Cardiac septum (tissue), 1 donor: ENCODE measurements at regions not wholly inside any gene's neighbourhood (a gene's known extent, or its start where the extent isn't known, plus 50 kb on each side); places are given as distances from the start of the nearest gene placed in this dataset.
A peak's percentile ranks its signal among the peaks of the same experiment; 100 is the strongest.
"Not testable (repeated sequence)": the region's sequence is repeated elsewhere in the genome, so short reads cannot be mapped to it uniquely, and the experiment has no call there.

ENCODE experiments used
- DNase-seq: peaks from one replicate; pipeline ENCODE4 v3.0.0-alpha.2; 2020; ENCODE audit warnings: low spot score
- intact Hi-C: fragments of 100-400 bp; cut with DNase I; formaldehyde crosslinking; loops from one replicate; pipeline ENCODE4 v1.14.0; 2022
- donor health status: DM: no; HTN: no; CAD: no.

DNA sequence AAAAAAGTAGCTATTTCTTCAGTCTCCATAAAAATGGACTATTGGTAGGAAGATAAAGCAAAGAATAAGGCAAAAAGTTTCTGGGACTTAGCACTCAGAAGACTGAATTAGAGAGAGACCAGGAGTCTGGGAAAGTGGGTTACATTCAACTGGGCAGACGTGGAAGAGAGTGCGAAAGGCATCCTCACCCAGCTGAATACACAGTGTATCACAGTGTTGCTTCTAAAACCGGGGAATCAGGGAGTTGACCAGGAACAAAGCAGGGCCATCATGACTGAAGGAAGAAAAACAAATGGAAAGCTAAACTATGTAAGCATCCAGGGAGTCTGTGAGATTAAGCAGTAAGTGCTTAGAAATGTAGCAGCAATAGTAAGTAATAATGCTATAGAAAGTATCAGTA is 452.9 kb upstream of the MAN1A1 start:
- intact Hi-C loops: no loop called here

DNA sequence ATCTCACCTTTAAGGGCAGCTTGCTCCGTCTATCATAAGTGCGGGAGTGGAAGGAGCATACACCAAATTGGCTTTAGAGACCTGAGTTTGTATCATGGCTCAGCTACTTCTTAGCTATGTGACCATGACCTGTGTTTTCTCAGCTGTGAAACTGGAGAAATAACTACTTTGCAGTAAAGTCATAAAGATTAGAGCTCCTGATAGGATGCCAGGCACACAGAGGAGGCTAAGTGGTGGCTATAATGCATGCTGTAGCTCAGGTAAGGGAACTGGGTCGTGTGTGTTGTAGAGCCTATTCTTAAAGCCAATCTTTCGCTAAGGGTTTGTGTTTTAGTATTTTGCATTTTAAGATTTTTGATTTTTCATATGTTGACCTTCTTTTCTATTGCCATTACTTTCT is 451.5 kb upstream of the MAN1A1 start:
- DNase-seq: no peak
- intact Hi-C loops: no loop called here

More for the DNA sequence above, 452.9 kb upstream of the MAN1A1 start:
- no peak for DNase-seq

- intact Hi-C loops: no loop called here
- DNase-seq: no peak
Observed at GRCh38 chr6:119800526-119800925, 451.0 kb upstream of the MAN1A1 start.

- intact Hi-C loops: no loop called here
- no peak for DNase-seq
Observed at GRCh38 chr6:119799596-119800509, 450.3 kb upstream of the MAN1A1 start.

GRCh38 chr6:119791736-119792135 is 442.2 kb upstream of the MAN1A1 start:
- no peak for DNase-seq
- intact Hi-C loops: no loop called here

DNA sequence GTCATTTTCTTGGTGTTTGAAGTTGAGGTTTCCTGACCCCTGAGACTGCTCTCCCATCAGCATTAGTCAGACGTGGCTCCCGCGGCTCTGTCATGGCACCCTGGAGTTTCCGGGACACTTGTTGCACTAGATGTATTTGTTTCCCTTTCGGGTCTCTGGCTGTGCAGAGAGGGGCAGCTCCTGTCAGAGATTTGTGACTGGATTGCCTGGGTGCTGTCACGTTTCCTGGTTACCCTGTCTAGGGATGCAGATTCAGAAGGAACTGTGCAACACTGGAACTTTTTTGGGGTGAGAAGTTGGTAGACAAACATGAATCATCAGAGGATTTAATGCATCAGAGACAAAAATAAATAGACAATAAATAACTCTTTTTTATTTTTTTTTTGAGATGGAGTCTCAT is 431.8 kb upstream of the MAN1A1 start:
- DNase-seq: no peak
- intact Hi-C loops: no loop called here

DNA sequence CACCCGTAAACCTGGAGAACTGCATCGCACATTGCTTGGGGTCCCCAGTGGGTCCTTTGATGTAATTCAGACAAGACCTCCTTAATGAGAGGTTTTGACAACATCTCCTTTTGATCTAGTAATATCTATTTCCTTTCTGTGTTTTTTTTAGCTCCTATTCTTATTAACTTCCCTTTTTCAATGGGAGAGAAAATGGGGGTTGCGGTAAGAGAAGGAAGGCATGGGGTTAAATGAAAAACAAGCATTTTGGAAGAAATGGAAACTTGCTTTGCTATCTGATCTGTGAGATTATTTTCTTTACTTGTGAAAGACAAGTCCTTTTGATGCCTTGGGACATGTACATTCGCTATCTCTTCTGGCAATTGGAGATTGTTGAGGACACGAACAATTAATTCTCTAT is 418.6 kb upstream of the MAN1A1 start:
- DNase-seq: no peak
- intact Hi-C loops: no loop called here

DNA sequence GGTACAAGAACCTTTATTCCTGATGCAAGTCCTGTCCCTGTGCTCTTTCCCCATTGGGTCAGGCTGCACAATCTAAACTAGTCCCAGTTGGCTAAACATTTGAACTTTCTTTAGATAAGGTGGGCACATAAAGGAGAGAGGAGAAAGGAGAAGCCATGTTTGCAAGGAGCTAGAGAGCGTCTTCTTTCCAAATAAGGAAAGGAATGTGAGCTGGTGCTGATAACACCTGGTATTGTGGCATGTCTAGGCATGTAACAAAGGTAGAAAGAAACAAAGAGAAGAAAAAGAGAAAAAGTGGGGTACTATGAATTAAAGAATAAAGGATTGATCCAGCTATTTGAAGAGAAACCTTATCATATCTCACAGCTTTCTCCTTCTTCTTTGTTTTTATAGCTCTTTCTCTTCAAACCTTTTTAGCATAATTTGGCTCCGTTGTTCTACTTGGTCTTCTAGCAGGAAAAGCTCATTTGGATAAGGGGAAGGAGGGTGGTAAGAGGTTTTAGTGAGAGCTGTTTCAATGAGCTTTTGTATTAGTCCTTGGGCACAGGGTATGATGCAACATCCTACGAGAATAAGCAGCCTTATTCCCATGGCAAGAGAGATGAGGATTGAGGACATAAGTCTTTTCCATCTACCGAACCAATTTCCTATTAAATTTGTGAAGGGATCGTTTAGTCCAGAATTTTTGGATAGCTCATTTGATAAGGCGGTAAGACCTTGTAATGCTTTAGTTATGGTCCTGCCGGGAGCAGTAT is 415.5 kb upstream of the MAN1A1 start:
- no peak for DNase-seq
- intact Hi-C loops: no loop called here

- no peak for DNase-seq
- intact Hi-C loops: no loop called here
Observed at GRCh38 chr6:119760046-119760445, 410.5 kb upstream of the MAN1A1 start.

- no peak for DNase-seq
Observed at GRCh38 chr6:119758385-119758784, 408.8 kb upstream of the MAN1A1 start.

DNA sequence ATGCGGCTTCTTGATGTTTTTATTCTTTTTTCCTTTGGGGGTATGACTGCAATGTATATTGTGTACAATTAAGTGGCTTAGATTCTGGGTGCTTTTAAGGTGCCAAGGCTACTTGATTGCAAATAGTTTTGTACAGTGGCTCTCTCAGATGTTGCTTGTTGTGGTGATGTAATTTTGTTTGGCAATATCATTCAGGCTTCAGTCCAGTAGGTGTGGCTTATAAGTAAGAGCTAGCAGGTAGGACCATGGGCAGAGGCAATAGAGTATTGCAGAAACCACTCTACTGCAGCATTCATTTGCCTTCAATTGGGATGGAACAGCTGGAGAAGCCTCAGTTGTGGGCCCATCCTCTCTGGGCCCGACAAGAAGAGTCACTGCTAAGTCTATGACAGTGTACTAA is 407.9 kb upstream of the MAN1A1 start:
- intact Hi-C loops: no loop called here
- DNase-seq: no peak

More at GRCh38 chr6:119758385-119758784, 408.8 kb upstream of the MAN1A1 start:
- intact Hi-C loops: no loop called here

- DNase-seq: no peak
- intact Hi-C loops: loop anchor here (10.0 kb wide), 1 partner anchor 595 kb away; no protein-coding TSS in a partner anchor
Observed at GRCh38 chr6:119749335-119749734, 399.8 kb upstream of the MAN1A1 start.

DNA sequence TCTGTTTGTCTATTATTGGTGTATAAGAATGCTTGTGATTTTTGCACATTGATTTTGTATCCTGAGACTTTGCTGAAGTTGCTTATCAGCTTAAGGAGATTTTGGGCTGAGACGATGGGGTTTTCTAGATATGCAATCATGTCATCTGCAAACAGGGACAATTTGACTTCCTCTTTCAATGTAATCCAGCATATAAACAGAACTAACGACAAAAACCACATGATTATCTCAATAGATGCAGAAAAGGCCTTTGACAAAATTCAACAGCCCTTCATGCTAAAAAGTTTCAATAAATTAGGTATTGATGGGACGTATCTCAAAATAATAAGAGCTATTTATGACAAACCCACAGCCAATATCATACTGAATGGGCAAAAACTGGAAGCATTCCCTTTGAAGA is 399.0 kb upstream of the MAN1A1 start:
- not testable (repeated sequence) for DNase-seq
- intact Hi-C loops: loop anchor here (10.0 kb wide), 1 partner anchor 594 kb away; no protein-coding TSS in a partner anchor

DNA sequence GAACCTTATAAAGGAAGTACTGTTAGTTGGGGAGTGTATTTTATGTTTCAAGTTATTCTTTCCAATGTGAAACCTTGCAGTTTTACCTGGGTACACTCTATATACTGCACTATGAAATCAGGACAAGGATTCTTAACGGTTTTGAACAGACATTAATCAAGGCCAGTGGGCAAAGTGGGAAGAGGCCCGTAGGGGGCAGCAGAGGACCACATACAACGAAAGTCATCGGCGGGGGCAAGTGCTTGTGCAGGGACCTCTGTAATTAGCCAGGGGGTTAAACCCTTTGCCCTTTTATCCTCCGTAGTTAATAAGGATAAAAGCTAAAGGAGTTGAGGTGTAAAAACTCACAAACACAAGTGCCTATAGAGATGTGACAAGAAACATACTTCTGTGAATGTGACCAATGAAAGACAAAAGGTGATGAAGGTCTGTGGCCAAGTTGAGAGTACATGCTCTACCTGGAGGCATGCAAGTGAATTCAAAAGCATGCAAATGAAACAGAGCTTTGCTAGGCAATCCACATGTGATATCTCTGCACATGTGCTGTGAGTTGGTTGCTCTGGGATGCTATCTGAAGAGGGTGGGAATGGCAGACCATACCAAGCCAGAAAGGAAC is 392.7 kb upstream of the MAN1A1 start:
- peak; percentile 74 for DNase-seq
- intact Hi-C loops: loop anchor here (10.0 kb wide), 1 partner anchor 587 kb away; no protein-coding TSS in a partner anchor

GRCh38 chr6:119739769-119740168 is 390.2 kb upstream of the MAN1A1 start:
- intact Hi-C loops: loop anchor here (10.0 kb wide), 1 partner anchor 585 kb away; no protein-coding TSS in a partner anchor
- DNase-seq: no peak

- intact Hi-C loops: no loop called here
Observed at GRCh38 chr6:119738425-119738824, 388.9 kb upstream of the MAN1A1 start.

DNA sequence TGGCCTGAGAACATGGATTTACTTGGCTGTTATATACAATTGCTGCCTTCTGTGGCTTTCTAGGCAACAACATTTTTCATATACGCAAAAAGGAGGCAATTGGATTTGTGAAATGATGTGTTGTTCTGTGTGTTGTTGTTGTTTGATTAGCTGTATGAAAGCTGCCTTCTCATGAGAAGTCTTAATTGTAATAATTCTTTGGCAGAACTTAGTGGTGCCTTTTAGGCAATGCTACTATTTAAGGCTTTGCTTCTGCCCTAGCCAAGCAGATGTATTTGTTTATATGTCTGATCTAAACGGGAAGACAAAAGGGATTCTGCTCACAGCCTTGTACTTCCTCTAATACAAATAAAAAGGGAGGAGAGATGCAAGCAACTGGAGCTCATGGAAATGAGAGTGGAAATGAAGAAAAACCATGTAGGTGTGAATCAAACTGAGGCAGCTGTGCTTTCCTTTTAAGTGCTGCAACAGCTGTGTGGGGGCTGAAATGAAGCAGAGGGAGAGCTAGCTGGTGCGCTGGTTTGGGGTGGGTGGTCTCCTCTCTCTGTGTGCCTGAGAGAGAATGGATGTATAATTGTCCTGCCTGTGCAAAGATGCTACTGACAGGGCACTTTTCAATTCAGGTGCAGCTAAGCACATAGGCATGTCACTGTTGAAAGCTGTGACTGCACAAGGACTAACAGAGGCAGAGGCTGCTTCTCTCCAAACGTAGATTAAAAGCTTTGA is 386.9 kb upstream of the MAN1A1 start:
- DNase-seq: no peak
- intact Hi-C loops: no loop called here

More at GRCh38 chr6:119738425-119738824, 388.9 kb upstream of the MAN1A1 start:
- DNase-seq: no peak

DNA sequence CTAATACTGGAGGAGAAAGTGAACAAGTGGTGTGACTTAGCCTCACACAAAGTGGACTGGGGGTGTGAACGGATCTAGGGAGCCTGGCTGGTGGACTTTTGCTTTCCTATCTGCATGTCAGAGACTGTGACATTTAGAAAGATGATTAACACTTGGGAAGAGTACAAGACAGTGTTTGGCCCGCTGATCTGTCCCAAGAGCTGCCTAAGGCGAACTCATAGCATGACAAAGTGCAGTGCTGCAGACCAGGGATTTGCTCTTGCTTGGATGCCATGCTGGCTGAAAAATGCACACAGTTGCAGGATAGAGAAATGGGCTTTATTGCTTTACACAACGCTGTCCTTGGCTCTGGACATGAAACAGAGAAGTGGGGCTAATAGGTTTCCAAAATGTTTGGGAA is 386.0 kb upstream of the MAN1A1 start:
- intact Hi-C loops: no loop called here
- no peak for DNase-seq

- no peak for DNase-seq
- intact Hi-C loops: no loop called here
Observed at GRCh38 chr6:119734227-119734626, 384.7 kb upstream of the MAN1A1 start.
